ENCODE measurements at regions not wholly inside any gene's neighbourhood (a gene's known extent, or its start where the extent isn't known, plus 50 kb on each side); places are given as distances from the start of the nearest gene placed in this dataset.

GRCh38 chr14:89564989-89565388 is 148.0 kb upstream of the FOXN3 start:
- no peak overlapping the region for H3K4me3 ChIP-seq (replicated peaks in 1 of 2; ENCODE audit: low read depth in 2 of 2, low read length in 2 of 2)
- TF ChIP-seq CTCF (IDR thresholded peaks at IDR 0.05; ENCODE audit: low read depth, low read length) = no peak
- DNase-seq (ENCODE audit: low read depth in 2 of 2) = no peak

GRCh38 chr14:89564286-89564957 is 147.4 kb upstream of the FOXN3 start:
- TF ChIP-seq CTCF (IDR thresholded peaks at IDR 0.05; ENCODE audit: low read depth, low read length) = no peak
- H3K4me3 ChIP-seq (replicated peaks in 1 of 2; ENCODE audit: low read depth in 2 of 2, low read length in 2 of 2) = no peak overlapping the region
- DNase-seq (ENCODE audit: low read depth in 2 of 2) = no peak

GRCh38 chr14:89563471-89563870 is 146.4 kb upstream of the FOXN3 start:
- no peak for TF ChIP-seq CTCF (IDR thresholded peaks at IDR 0.05; ENCODE audit: low read depth, low read length)
- no peak for DNase-seq (ENCODE audit: low read depth in 2 of 2)
- H3K4me3 ChIP-seq (replicated peaks in 1 of 2; ENCODE audit: low read depth in 2 of 2, low read length in 2 of 2) = no peak overlapping the region

GRCh38 chr14:89551955-89552354 is 134.9 kb upstream of the FOXN3 start:
- no peak for DNase-seq (ENCODE audit: low read depth in 2 of 2)
- no peak for TF ChIP-seq CTCF (IDR thresholded peaks at IDR 0.05; ENCODE audit: low read depth, low read length)
- no peak overlapping the region for H3K4me3 ChIP-seq (replicated peaks in 1 of 2; ENCODE audit: low read depth in 2 of 2, low read length in 2 of 2)

- no peak for TF ChIP-seq CTCF (IDR thresholded peaks at IDR 0.05; ENCODE audit: low read depth, low read length)
- H3K4me3 ChIP-seq (replicated peaks in 1 of 2; ENCODE audit: low read depth in 2 of 2, low read length in 2 of 2) = no peak overlapping the region
- no peak for DNase-seq (ENCODE audit: low read depth in 2 of 2)
Measured at GRCh38 chr14:89551432-89551831, 134.4 kb upstream of the FOXN3 start.

GRCh38 chr14:89550821-89551220 is 133.8 kb upstream of the FOXN3 start:
- no peak overlapping the region for H3K4me3 ChIP-seq (replicated peaks in 1 of 2; ENCODE audit: low read depth in 2 of 2, low read length in 2 of 2)
- no peak for TF ChIP-seq CTCF (IDR thresholded peaks at IDR 0.05; ENCODE audit: low read depth, low read length)
- DNase-seq (ENCODE audit: low read depth in 2 of 2) = no peak

Data from cardiac fibroblast (primary cell).